ENCODE measurements at regions not wholly inside any gene's neighbourhood (a gene's known extent, or its start where the extent isn't known, plus 50 kb on each side); places are given as distances from the start of the nearest gene placed in this dataset.

GRCh38 chr3:13171704-13172643 lies 98.7 kb upstream of the IQSEC1 start:
- no peak for DNase-seq

GRCh38 chr3:13170317-13170716 lies 97.1 kb upstream of the IQSEC1 start:
- DNase-seq = no peak

GRCh38 chr3:13168391-13168790 lies 95.2 kb upstream of the IQSEC1 start:
- no peak for DNase-seq

GRCh38 chr3:13167829-13168228 lies 94.6 kb upstream of the IQSEC1 start:
- DNase-seq = no peak

DNA sequence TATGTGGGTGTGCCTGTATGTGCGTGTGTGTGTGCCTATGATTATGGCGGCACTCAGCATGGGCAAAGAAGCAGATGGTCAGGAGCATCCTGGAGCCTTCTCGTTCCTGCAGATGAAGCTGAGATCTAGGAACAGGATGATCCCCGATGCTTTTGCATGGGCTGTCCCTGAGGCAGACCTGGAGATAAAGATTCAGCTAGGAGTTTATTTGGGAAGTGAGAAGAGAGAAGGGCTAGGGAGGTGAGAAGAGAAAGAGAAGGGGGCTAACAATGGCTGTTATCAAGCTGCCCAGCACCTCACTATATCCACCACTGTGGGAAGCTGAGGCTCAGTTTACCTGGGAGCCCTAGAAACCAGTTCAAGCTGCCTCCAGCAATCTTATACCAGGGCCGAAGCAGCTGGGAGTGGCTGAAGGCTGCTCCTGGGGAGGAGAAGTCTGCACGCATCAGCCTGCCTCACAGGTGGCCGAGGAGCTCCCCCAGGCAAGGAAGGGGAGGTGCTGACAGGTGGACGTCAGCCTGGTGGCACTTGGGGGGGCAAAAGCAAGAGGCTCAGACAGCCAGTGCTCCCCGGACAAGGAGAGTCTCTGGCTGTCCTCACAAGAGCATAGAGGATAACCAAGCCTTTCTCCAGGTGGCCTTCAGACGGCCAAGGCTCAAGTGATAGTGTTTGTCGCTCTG lies 94.0 kb upstream of the IQSEC1 start:
- no peak for DNase-seq

- DNase-seq = no peak
Measured at GRCh38 chr3:13166243-13167063, 93.2 kb upstream of the IQSEC1 start.

DNA sequence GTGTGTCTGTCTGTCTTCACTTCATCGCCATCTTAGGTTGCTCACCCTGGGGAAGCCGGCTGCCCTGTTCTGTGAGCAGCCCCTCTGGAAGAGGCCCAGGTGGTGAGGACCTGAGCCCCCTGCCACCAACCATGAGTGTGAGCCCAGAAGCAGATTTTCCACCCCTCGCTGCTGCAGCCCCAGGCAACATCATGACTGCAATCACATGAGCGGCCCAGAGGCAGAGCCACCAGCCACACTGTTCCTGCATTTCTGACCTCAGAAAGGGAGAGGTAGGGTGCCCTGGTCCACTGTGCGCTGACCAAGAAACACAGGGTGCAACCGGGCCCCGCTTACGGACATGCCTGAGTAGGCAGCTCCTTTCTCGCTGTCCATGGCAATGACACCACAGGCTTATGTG lies 92.3 kb upstream of the IQSEC1 start:
- no peak for DNase-seq

DNA sequence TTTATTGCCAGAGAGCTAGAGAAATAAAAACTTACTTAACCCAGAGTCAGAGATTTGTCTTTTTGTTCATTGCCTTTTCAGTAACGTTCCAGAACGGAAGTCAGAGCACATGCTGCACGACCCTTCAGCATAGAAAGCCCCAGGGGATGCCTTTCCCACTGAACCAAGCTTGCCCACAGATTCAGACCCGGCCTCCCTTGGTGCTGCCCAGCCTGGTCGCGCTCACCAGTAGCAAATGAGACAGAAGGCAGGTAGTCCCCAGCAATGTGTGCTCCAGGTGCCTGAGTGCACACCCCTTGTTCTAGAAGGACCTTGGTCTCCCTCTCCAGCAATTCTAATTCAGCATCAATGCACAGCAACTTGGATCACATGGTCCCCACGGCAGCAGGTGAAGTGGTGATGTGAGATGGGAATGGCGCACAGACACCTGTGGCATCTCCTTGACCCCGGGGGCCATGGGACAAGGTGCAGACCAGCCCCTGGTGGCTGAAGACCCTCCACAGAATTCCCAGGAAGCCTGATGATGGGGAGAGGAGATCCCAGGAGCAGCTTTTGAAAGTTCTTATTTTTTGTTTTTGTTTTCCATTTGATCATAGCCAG lies 91.8 kb upstream of the IQSEC1 start:
- DNase-seq = no peak

DNA sequence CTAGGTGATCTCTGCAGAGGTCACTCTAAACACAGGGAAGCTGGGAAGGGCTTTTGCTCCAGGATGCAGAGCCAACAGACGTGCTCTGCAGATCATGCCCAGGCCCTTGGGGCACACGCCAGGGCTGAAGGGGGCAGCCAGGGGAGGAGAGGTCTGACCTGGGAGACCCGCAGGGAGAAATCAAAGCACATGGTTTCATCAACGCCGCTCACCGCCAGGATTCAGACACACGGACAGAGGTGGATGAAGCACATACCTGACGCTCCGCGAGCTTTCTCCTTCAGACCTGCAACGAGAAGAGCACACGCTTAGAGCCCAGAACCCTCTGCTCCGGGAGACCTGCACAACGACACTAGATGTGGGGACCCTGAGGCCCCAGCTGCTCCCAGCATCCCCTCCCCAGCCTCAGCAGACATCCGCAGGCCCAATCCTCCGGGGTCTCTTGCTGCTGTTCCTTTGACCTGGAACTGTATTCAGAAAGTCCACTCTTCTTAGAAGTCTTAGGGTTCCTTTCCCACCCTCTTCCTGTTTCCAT lies 90.7 kb upstream of the IQSEC1 start:
- no peak for DNase-seq

GRCh38 chr3:13162549-13163320 lies 89.5 kb upstream of the IQSEC1 start:
- DNase-seq = no peak

GRCh38 chr3:13161771-13162535 lies 88.7 kb upstream of the IQSEC1 start:
- no peak for DNase-seq

- DNase-seq = no peak
Measured at GRCh38 chr3:13161021-13161759, 88.0 kb upstream of the IQSEC1 start.

DNA sequence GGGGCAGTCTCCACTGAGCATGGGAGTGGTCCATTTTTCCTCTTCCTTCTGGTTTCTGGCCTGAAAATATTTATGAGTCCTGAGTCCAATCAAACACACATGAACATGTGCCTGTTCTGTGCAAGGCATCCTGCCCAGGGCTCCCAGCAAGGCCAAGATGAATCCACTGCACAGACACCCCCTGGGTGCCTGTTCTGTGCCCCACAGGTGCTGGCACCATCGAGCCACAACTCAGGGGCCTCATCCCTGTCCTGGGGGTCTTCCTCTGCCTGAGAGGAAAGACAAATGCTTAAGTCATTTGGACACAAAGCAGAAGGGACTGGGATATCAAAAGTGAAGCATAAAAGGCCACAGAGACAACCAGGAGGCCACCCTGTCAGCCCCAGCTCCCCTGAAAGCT lies 87.4 kb upstream of the IQSEC1 start:
- no peak for DNase-seq

DNA sequence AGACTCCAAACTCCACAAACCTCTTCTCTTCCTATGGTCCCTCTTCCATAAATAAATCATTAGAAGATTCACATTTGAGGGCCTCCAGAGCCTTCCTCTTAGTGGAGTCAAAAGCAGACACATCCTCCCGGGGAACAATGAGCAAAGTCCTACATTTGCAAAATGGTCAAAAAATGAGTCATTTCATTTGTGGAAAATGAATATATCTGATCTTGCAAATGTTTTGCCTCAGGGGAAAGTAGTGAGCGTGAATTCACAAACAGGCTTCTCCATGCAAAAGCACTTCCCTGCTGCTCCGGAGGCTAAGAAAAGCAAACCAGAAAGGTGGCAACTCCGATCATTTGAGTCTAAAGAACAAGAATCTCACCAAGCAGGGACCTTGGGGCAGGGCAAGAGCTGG lies 86.7 kb upstream of the IQSEC1 start:
- no peak for DNase-seq

- DNase-seq = no peak
Measured at GRCh38 chr3:13158871-13159270, 85.6 kb upstream of the IQSEC1 start.

- no peak for DNase-seq
Measured at GRCh38 chr3:13158408-13158807, 85.2 kb upstream of the IQSEC1 start.

DNA sequence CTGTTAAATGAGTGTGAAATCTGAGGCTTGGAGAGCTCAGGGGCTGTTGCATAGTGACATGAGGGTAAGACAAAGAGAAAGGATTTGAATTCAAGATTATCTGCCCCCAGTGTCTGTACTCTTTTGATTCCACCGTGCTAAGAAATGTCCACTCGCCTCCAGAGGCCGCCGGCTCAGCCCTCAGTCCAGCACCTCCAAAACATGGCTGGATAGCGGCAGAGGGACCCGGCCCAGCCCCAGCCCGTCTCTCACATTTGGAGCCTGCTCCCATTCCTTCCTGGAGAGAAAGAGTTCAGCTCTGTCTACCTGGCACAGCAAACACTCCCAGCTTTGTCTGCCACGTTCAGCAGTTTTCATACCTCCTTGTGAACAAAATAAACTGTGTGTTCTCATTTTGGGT lies 84.8 kb upstream of the IQSEC1 start:
- no peak for DNase-seq

GRCh38 chr3:13152826-13153710 lies 79.8 kb upstream of the IQSEC1 start:
- no peak for DNase-seq

DNA sequence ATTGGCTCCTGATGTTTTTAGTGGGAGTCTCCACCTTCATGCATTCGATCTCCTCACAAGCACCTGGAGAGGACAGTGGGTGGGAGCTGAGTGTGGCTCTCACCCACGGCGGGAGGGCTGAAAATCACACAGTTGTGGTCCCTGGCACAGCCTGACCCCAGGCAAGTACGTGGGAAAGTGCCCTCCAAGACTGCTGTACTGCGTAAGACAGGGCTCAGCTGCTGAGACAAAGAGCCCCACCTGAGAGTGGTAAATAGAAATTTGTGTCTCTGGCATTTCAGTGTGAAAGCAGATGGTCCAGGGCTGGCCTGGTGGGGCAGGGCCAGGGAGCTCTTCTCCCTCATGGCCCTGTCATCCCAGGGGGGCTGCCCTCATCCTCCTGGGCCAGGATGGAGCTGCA lies 77.4 kb upstream of the IQSEC1 start:
- DNase-seq = no peak
